B cell (primary cell): ENCODE measurements at regions not wholly inside any gene's neighbourhood (a gene's known extent, or its start where the extent isn't known, plus 50 kb on each side); places are given as distances from the start of the nearest gene placed in this dataset.

Experiments used
- EZH2 ChIP-seq: IDR thresholded peaks from 2 replicates; pipeline ENCODE4 v1.6.1; 2012; ENCODE audit warnings: borderline replicate concordance, low read depth, mild to moderate bottlenecking, moderate library complexity, low read length; ENCODE audit not compliant: insufficient read depth, poor library complexity, severe bottlenecking
- TF ChIP-seq, protein P1 (sequence below): fragments of 200-600 bp; IDR thresholded peaks from one replicate; pipeline ENCODE4 v1.8.0; 2022; ENCODE audit warnings: antibody characterized with exemption, mild to moderate bottlenecking

DNA sequence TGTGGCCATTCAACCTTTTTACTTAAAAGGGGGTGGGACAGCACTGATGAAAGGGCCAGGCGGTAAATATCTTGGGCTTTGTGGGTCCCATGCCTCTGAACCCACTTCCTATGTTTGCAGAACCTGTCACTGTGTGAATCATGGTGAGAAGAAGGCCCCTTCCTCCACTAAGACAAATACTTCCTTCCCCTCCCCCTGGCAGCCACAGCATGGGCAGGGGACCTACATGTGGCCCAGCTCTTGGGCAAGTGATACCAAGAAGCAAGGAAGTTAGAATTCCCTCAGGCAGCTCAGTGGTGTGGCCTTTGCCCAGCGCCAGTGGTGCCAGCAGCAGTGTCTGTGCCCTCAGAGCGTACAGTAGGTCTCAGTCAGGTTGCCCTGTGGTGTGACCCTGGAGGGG lies 168.6 kb downstream of the TRIM33 start:
- TF ChIP-seq, protein P1, sequence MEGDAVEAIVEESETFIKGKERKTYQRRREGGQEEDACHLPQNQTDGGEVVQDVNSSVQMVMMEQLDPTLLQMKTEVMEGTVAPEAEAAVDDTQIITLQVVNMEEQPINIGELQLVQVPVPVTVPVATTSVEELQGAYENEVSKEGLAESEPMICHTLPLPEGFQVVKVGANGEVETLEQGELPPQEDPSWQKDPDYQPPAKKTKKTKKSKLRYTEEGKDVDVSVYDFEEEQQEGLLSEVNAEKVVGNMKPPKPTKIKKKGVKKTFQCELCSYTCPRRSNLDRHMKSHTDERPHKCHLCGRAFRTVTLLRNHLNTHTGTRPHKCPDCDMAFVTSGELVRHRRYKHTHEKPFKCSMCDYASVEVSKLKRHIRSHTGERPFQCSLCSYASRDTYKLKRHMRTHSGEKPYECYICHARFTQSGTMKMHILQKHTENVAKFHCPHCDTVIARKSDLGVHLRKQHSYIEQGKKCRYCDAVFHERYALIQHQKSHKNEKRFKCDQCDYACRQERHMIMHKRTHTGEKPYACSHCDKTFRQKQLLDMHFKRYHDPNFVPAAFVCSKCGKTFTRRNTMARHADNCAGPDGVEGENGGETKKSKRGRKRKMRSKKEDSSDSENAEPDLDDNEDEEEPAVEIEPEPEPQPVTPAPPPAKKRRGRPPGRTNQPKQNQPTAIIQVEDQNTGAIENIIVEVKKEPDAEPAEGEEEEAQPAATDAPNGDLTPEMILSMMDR = no peak
- TF ChIP-seq EZH2 = no peak
